ENCODE measurements at regions not wholly inside any gene's neighbourhood (a gene's known extent, or its start where the extent isn't known, plus 50 kb on each side); places are given as distances from the start of the nearest gene placed in this dataset.

DNA sequence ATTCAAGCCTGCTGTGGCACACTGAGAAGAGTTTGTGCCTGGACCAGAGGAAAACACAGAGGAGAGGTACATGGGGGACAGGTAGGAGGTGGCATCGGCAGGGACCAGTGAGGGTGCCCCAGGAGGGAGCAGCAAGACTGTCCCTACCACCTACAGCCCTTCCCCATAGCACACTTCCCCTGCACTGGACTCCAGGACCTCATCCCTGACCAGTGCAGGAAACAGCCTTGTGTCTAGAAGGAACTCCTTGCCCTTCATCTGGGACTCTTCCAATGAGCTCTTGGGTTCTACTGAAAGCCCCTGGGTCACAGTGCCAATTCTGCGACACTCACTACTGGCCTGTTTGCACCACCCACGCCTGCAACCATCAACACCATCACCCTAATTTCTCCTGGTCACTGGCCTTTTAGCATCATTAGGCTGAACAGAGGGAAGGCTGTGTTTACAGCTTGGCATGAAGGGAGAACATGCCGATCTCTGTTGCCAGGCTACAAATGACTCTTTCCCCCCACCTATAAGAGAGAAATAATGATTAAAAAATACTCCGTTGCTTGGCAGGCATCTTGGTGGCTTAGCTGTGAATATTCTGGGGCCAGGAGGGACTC lies 371.9 kb upstream of the ZMIZ1 start:
- Histone ChIP-seq H3K36me3 (ENCODE audit: insufficient read depth, low read length) (no peaks in the 10 kb centered on the region), H3K27ac (ENCODE audit: low read depth, low read length) (no peak overlapping the region), H3K4me3 (ENCODE audit: low read length) (no peak overlapping the region), H3K27me3 (ENCODE audit: insufficient read depth, low read length) (no peaks in the 10 kb centered on the region), H3K9ac (ENCODE audit: low read depth, low read length) (no peak overlapping the region), H3K4me1 (ENCODE audit: insufficient read depth, low read length) (no peaks in the 10 kb centered on the region), H3K9me3 (ENCODE audit: insufficient read depth, low read depth, low read length) (no peaks in the 10 kb centered on the region)
- 94% methylated on average over 4 of the region's 5 CpGs for WGBS

DNA sequence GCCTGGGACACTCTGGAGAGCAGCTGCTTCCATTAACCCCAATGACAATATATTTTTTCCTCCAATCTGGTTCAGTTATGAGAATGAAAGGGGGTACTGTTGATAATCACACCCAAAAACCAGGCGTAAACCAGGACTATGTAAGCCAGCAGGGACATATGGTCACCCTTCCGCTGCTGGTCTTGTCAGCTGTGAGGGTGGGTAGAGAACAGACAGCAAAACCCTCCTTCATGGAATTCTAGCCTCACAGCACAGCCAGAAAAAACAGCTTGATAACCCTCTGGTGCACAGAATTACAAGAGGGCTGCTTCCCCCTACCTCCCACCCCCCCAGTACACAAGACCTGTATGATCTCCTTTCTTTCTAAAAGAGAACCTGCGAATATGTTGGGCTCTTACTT lies 368.8 kb upstream of the ZMIZ1 start:
- 96% methylated on average over 3 of the region's 3 CpGs for WGBS
- no peaks in the 10 kb centered on the region for H3K27me3 ChIP-seq (ENCODE audit: insufficient read depth, low read length)
- H3K27ac ChIP-seq (ENCODE audit: low read depth, low read length), result no peak overlapping the region
- H3K36me3 ChIP-seq (ENCODE audit: insufficient read depth, low read length), result no peaks in the 10 kb centered on the region
- H3K4me3 ChIP-seq (ENCODE audit: low read length), result no peak overlapping the region
- H3K9ac ChIP-seq (ENCODE audit: low read depth, low read length), result no peak overlapping the region
- H3K4me1 ChIP-seq (ENCODE audit: insufficient read depth, low read length), result no peaks in the 10 kb centered on the region
- H3K9me3 ChIP-seq (ENCODE audit: insufficient read depth, low read depth, low read length), result no peaks in the 10 kb centered on the region

DNA sequence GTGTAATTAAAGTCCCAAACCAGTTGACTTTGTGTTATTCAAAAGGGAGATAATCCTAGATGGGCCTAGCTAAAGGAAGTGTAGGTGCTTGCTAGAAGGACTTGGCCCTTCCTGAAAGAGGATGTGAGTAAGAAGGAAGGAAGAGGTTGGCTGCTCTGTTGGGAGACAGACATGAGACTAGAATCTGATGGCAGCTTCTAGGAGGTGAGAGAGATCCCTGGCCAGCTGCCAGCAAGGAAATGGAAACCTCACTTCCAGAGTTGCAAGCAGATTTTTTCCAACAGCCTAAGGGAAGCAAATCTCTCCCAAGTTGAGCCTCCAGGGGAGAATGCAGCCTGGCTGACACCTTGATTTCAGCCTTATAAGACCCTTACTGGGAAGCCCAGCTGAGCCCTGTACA lies 368.4 kb upstream of the ZMIZ1 start:
- Histone ChIP-seq H3K4me3 (ENCODE audit: low read length) (no peak overlapping the region), H3K27ac (ENCODE audit: low read depth, low read length) (no peak overlapping the region), H3K9me3 (ENCODE audit: insufficient read depth, low read depth, low read length) (no peaks in the 10 kb centered on the region), H3K4me1 (ENCODE audit: insufficient read depth, low read length) (no peaks in the 10 kb centered on the region), H3K27me3 (ENCODE audit: insufficient read depth, low read length) (no peaks in the 10 kb centered on the region), H3K9ac (ENCODE audit: low read depth, low read length) (no peak overlapping the region), H3K36me3 (ENCODE audit: insufficient read depth, low read length) (no peaks in the 10 kb centered on the region)

DNA sequence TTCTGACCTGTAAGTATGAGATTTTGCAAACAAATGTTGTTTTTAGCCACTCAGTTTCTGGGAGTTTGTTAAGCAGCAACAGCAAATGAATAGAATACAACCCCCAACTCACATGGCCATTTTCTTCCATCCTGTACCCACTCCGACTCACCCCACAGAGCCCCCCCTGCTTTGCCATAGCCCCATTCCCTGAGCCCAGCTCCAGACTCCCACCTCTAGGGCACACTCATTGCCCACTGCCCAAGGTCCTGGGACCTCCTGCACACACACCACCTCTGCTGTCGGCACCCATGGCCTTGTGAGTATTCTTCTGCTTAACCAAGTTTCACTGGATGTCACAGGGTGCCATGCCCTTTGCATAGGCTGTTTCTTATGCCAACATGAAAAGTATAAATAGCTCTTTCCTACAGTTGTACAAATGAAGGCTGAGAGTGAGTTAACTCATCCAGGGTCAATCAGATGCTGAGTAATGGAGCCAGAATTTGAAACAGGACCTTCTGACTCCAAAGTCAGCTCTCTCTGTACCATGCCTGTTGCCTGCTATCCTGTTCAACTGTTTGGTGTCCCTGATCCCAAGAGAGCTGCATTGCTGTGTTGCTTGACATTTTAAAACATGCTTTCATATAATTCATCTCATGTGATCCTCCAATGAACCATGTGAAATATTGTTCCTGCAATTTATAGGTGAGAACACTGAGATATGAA lies 367.8 kb upstream of the ZMIZ1 start:
- Histone ChIP-seq H3K9me3 (ENCODE audit: insufficient read depth, low read depth, low read length) (no peaks in the 10 kb centered on the region), H3K36me3 (ENCODE audit: insufficient read depth, low read length) (no peaks in the 10 kb centered on the region), H3K4me3 (ENCODE audit: low read length) (no peak overlapping the region), H3K4me1 (ENCODE audit: insufficient read depth, low read length) (no peaks in the 10 kb centered on the region), H3K9ac (ENCODE audit: low read depth, low read length) (no peak overlapping the region), H3K27ac (ENCODE audit: low read depth, low read length) (no peak overlapping the region), H3K27me3 (ENCODE audit: insufficient read depth, low read length) (no peaks in the 10 kb centered on the region)
- WGBS, result 88% methylated on average over 2 of the region's 2 CpGs

DNA sequence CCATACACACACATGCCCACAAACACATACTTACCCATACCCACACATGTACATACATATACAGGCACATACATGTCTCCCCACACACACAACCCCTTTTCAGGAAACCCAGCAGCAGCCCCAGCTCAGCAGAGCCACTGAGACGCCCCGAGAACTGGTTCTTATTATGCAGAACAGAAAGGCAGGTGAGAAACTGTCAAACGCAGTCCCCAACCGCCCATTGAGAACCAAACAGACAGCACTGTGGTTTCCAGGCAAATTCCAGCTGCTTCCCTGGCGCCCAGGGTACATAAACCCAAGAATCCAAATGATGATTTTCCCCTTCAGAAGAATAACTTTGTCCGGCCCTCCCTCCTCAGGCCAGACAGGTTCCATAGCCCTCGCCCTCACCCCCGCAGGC lies 366.6 kb upstream of the ZMIZ1 start:
- no peak overlapping the region for H3K27ac ChIP-seq (ENCODE audit: low read depth, low read length)
- no peak overlapping the region for H3K9ac ChIP-seq (ENCODE audit: low read depth, low read length)
- H3K36me3 ChIP-seq (ENCODE audit: insufficient read depth, low read length), result no peaks in the 10 kb centered on the region
- 91% methylated on average over 8 of the region's 8 CpGs for WGBS
- H3K27me3 ChIP-seq (ENCODE audit: insufficient read depth, low read length), result no peaks in the 10 kb centered on the region
- H3K4me3 ChIP-seq (ENCODE audit: low read length), result no peak overlapping the region
- H3K9me3 ChIP-seq (ENCODE audit: insufficient read depth, low read depth, low read length), result no peaks in the 10 kb centered on the region
- H3K4me1 ChIP-seq (ENCODE audit: insufficient read depth, low read length), result no peaks in the 10 kb centered on the region

DNA sequence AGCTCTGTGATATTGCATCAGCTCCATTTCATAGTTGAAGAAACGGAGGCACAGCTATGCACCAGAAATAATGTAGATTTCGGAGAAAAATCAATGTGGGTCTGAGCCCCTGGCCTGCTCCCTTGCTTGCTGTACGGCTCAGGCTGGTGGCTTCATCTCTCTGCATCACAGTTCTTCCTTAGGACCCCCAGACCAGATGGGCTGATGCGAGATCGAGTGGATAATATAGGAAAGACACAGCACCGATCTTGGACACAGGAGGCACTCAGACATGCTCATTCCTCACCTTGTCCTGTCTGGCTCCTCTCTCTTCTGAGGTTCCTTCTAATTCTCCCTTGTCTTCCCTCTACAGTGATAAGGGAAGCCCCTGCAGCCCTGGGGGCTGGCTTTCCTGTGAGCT lies 365.9 kb upstream of the ZMIZ1 start:
- WGBS, result 84% methylated on average over 6 of the region's 6 CpGs
- no peak overlapping the region for H3K4me3 ChIP-seq (ENCODE audit: low read length)
- H3K4me1 ChIP-seq (ENCODE audit: insufficient read depth, low read length), result no peaks in the 10 kb centered on the region
- H3K36me3 ChIP-seq (ENCODE audit: insufficient read depth, low read length), result no peaks in the 10 kb centered on the region
- H3K9me3 ChIP-seq (ENCODE audit: insufficient read depth, low read depth, low read length), result no peaks in the 10 kb centered on the region
- H3K27me3 ChIP-seq (ENCODE audit: insufficient read depth, low read length), result no peaks in the 10 kb centered on the region
- H3K9ac ChIP-seq (ENCODE audit: low read depth, low read length), result no peak overlapping the region
- no peak overlapping the region for H3K27ac ChIP-seq (ENCODE audit: low read depth, low read length)

DNA sequence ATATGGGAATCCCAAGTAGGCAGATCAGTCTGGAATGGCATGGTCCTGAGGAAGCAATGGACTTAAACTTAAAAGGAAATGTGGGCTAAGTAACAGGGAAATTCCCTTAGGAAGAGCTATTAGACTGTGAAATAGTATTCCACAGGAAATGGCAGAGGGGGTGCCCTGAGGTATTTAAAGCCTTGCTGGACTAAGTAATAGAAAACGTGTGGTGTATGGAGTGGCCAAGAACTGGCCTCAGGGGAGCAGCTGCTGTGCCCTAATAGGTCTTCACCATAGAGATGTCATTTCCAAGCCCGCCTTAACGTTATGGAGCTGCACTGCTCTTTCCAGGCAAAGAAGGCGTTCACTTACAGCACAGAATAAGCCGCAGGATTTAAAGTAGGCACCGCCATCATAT lies 365.2 kb upstream of the ZMIZ1 start:
- Histone ChIP-seq H3K27ac (ENCODE audit: low read depth, low read length) (no peak overlapping the region), H3K9ac (ENCODE audit: low read depth, low read length) (no peak overlapping the region), H3K27me3 (ENCODE audit: insufficient read depth, low read length) (no peaks in the 10 kb centered on the region), H3K4me3 (ENCODE audit: low read length) (no peak overlapping the region), H3K4me1 (ENCODE audit: insufficient read depth, low read length) (no peaks in the 10 kb centered on the region), H3K36me3 (ENCODE audit: insufficient read depth, low read length) (no peaks in the 10 kb centered on the region), H3K9me3 (ENCODE audit: insufficient read depth, low read depth, low read length) (no peaks in the 10 kb centered on the region)
- WGBS, result 85% methylated on average over 6 of the region's 6 CpGs

DNA sequence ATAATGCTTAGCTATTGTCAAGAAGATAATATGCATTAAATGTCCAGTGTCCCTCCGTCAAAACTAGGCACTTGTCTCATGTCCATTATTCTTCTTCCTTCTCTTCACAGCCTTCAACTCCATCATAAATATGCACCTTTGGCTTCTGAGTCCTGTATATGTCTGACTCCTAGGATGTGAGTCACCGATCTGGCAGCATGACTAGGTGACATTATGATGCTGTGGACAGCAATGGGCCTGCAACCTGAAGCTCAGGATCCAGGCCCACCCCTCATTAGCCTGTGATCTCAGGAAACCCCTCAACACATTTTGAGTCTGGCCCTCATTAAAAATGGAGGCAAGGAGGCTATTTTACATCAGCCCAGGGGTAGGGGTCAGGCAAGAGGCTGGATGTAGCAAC lies 362.5 kb upstream of the ZMIZ1 start:
- WGBS, result 88% methylated on average over 2 of the region's 2 CpGs
- H3K9ac ChIP-seq (ENCODE audit: low read depth, low read length), result no peak overlapping the region

DNA sequence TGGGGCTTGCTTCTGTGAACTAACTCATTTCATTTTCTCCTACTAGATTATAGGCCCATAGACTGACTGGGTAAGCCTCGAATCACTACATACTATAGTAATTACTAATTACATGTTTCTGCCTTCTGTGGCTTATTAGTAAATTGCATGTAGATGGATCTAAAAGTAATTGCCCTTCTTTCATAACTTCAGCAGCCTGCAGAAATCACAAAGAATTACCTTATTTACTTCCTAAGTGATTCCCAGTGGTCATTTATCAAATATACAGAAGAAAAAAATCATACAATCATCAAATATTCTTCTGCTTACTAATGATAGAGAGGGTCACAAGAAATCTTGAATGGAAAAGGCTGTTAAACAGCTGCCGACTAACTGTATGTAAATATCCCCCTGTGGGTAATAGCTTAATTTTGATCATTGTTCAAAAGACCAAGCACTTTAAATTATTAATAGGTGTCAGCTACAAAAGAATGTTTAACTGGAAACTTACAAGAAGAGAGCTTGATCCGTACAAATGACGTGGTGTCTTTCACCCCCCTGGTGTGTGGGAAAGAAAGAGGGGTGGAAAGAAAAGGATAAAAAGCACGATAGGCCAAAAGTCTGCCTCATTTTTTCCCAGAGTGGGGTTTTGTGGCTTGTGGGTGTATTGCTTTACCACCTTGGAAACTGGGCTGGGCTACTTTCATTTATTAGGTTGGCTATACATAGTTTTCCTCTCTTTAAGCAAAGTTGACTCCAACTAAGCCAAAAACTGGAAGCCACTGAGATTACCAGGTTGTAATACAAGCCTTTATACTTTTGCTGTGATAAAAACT lies 361.8 kb upstream of the ZMIZ1 start:
- Histone ChIP-seq H3K9ac (ENCODE audit: low read depth, low read length) (no peak overlapping the region), H3K27ac (ENCODE audit: low read depth, low read length) (no peak overlapping the region), H3K27me3 (ENCODE audit: insufficient read depth, low read length) (no peaks in the 10 kb centered on the region; the same call in 1 of the 2 replicates), H3K4me1 (ENCODE audit: insufficient read depth, low read length) (no peaks in the 10 kb centered on the region), H3K9me3 (ENCODE audit: insufficient read depth, low read depth, low read length) (no peaks in the 10 kb centered on the region), H3K36me3 (ENCODE audit: insufficient read depth, low read length) (no peaks in the 10 kb centered on the region), H3K4me3 (ENCODE audit: low read length) (no peak overlapping the region)
- 86% methylated on average over 4 of the region's 5 CpGs for WGBS

More for the DNA sequence above, 362.5 kb upstream of the ZMIZ1 start:
- Histone ChIP-seq H3K27me3 (ENCODE audit: insufficient read depth, low read length) (no peaks in the 10 kb centered on the region; the same call in 1 of the 2 replicates), H3K36me3 (ENCODE audit: insufficient read depth, low read length) (no peaks in the 10 kb centered on the region), H3K4me1 (ENCODE audit: insufficient read depth, low read length) (no peaks in the 10 kb centered on the region), H3K4me3 (ENCODE audit: low read length) (no peak overlapping the region), H3K9me3 (ENCODE audit: insufficient read depth, low read depth, low read length) (no peaks in the 10 kb centered on the region), H3K27ac (ENCODE audit: low read depth, low read length) (no peak overlapping the region)

DNA sequence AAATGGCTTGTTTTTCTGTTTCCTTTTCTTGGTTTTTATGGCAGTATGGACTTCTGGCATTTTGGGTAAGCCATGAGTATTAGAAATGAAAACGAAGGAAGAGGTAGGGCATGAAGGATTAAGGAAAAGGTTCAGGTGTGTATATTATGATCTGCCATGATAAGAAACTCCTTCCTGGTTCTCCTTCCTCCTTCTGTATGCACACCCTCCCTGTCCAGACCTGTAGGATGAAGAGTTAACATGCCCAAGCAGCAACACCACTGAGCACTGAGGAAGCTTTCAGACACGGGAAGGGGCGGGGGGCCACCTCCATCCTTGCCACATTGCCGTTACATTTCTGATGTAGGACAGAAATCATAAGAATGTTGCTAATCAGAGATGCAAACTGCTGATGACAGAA lies 361.0 kb upstream of the ZMIZ1 start:
- Histone ChIP-seq H3K4me1 (ENCODE audit: insufficient read depth, low read length) (no peaks in the 10 kb centered on the region), H3K4me3 (ENCODE audit: low read length) (no peak overlapping the region), H3K9me3 (ENCODE audit: insufficient read depth, low read depth, low read length) (no peaks in the 10 kb centered on the region), H3K36me3 (ENCODE audit: insufficient read depth, low read length) (no peaks in the 10 kb centered on the region), H3K27ac (ENCODE audit: low read depth, low read length) (no peak overlapping the region), H3K27me3 (ENCODE audit: insufficient read depth, low read length) (no peaks in the 10 kb centered on the region; the same call in 1 of the 2 replicates), H3K9ac (ENCODE audit: low read depth, low read length) (no peak overlapping the region)
- WGBS, result 95% methylated on average over 4 of the region's 4 CpGs

DNA sequence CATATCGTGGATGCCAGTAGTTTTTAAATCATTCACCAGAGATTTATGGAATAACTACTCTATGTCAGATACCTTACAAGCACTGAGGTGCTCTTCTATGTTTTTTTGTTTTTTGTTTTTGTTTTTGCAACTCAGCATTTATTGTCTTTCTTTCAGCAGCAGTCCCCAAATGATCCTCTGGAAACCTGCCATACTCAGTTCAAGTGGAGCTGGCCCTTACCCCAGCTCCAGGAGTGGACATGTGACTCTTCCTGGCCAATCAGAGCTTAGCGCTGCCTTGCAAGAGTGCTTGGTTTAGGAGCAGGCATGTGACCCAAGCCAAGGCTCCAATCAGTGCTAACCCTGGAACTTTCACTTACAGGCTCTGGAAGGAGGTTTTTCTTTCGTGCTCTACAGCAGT lies 356.6 kb upstream of the ZMIZ1 start:
- WGBS, result 97% methylated on average over 3 of the region's 3 CpGs
- no peaks in the 10 kb centered on the region for H3K9me3 ChIP-seq (ENCODE audit: insufficient read depth, low read depth, low read length)
- H3K4me3 ChIP-seq (ENCODE audit: low read length), result no peak overlapping the region
- no peaks in the 10 kb centered on the region for H3K36me3 ChIP-seq (ENCODE audit: insufficient read depth, low read length)
- no peak overlapping the region for H3K27ac ChIP-seq (ENCODE audit: low read depth, low read length)
- no peak overlapping the region for H3K9ac ChIP-seq (ENCODE audit: low read depth, low read length)
- no peaks in the 10 kb centered on the region; the same call in 1 of the 2 replicates for H3K27me3 ChIP-seq (ENCODE audit: insufficient read depth, low read length)
- H3K4me1 ChIP-seq (ENCODE audit: insufficient read depth, low read length), result no peaks in the 10 kb centered on the region

All from HUES64 (cell line).